ENCODE measurements at regions not wholly inside any gene's neighbourhood (a gene's known extent, or its start where the extent isn't known, plus 50 kb on each side); places are given as distances from the start of the nearest gene placed in this dataset.

GRCh38 chr2:78118037-78118436 lies 595.9 kb upstream of the LRRTM4 start:
- H3K4me3 ChIP-seq (ENCODE audit: low read depth, low read length) = no peak overlapping the region
- in situ Hi-C loops (cut with HindIII; ENCODE audit: low sequenced_read_pairs) = no loop called here
- TF ChIP-seq CTCF (IDR thresholded peaks at IDR 0.05; ENCODE audit: low read depth, low read length, missing control alignments) = no peak
- no peak for DNase-seq (ENCODE audit: low read depth)

- no peak for DNase-seq (ENCODE audit: low read depth)
- H3K4me3 ChIP-seq (ENCODE audit: low read depth, low read length) = no peak overlapping the region
- in situ Hi-C loops (cut with HindIII; ENCODE audit: low sequenced_read_pairs) = no loop called here
- TF ChIP-seq CTCF (IDR thresholded peaks at IDR 0.05; ENCODE audit: low read depth, low read length, missing control alignments) = no peak
These were observed 598.1 kb upstream of the LRRTM4 start for GRCh38 chr2:78120275-78120674.

- no peak for DNase-seq (ENCODE audit: low read depth)
- no peak overlapping the region for H3K4me3 ChIP-seq (ENCODE audit: low read depth, low read length)
- in situ Hi-C loops (cut with HindIII; ENCODE audit: low sequenced_read_pairs) = no loop called here
- TF ChIP-seq CTCF (IDR thresholded peaks at IDR 0.05; ENCODE audit: low read depth, low read length, missing control alignments) = no peak
These were observed 602.9 kb upstream of the LRRTM4 start for GRCh38 chr2:78125042-78125441.

- in situ Hi-C loops (cut with HindIII; ENCODE audit: low sequenced_read_pairs) = no loop called here
- no peak overlapping the region for H3K4me3 ChIP-seq (ENCODE audit: low read depth, low read length)
- TF ChIP-seq CTCF (IDR thresholded peaks at IDR 0.05; ENCODE audit: low read depth, low read length, missing control alignments) = no peak
- peak; percentile 24 for DNase-seq (ENCODE audit: low read depth)
These were observed 605.2 kb upstream of the LRRTM4 start for GRCh38 chr2:78127424-78127823.

- DNase-seq (ENCODE audit: low read depth) = no peak
- no peak for TF ChIP-seq CTCF (IDR thresholded peaks at IDR 0.05; ENCODE audit: low read depth, low read length, missing control alignments)
- in situ Hi-C loops (cut with HindIII; ENCODE audit: low sequenced_read_pairs) = no loop called here
- H3K4me3 ChIP-seq (ENCODE audit: low read depth, low read length) = no peak overlapping the region
These were observed 610.5 kb upstream of the LRRTM4 start for GRCh38 chr2:78132391-78133370.

GRCh38 chr2:78145395-78145996 lies 623.3 kb upstream of the LRRTM4 start:
- in situ Hi-C loops (cut with HindIII; ENCODE audit: low sequenced_read_pairs) = no loop called here
- no peak for TF ChIP-seq CTCF (IDR thresholded peaks at IDR 0.05; ENCODE audit: low read depth, low read length, missing control alignments)
- no peak overlapping the region for H3K4me3 ChIP-seq (ENCODE audit: low read depth, low read length)
- DNase-seq (ENCODE audit: low read depth) = no peak
